ENCODE measurements at regions not wholly inside any gene's neighbourhood (a gene's known extent, or its start where the extent isn't known, plus 50 kb on each side); places are given as distances from the start of the nearest gene placed in this dataset.

DNA sequence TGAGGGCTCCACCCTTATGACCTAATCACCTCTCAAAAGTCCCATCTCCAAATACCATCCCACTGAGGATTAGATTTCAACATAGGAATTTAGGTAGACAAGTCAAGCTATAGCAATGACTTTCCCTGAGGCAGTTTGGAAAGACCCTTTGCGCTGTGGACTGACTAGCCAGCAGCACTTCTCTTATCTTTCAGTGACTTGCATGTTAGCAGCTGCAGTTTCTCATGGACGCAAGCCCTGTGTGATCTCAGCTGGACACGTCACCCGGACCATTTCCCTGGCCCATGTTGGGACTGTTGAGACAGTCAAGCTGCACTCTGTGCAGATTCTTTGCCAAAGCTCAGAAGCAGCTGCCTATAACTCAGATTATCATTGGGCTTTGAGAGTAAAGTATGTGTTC, 408.1 kb upstream of the USP24 start:
- TF ChIP-seq, protein P1, sequence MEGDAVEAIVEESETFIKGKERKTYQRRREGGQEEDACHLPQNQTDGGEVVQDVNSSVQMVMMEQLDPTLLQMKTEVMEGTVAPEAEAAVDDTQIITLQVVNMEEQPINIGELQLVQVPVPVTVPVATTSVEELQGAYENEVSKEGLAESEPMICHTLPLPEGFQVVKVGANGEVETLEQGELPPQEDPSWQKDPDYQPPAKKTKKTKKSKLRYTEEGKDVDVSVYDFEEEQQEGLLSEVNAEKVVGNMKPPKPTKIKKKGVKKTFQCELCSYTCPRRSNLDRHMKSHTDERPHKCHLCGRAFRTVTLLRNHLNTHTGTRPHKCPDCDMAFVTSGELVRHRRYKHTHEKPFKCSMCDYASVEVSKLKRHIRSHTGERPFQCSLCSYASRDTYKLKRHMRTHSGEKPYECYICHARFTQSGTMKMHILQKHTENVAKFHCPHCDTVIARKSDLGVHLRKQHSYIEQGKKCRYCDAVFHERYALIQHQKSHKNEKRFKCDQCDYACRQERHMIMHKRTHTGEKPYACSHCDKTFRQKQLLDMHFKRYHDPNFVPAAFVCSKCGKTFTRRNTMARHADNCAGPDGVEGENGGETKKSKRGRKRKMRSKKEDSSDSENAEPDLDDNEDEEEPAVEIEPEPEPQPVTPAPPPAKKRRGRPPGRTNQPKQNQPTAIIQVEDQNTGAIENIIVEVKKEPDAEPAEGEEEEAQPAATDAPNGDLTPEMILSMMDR (IDR thresholded peaks at IDR 0.05) = no peak
- TF ChIP-seq EZH2 (IDR thresholded peaks at IDR 0.05) = no peak
- no peak for TF ChIP-seq EZH2phosphoT487 (IDR thresholded peaks at IDR 0.05)

All from neural progenitor cell (in vitro differentiated cells).